Cardiac muscle cell (in vitro differentiated cells and primary cell): ENCODE measurements at regions not wholly inside any gene's neighbourhood (a gene's known extent, or its start where the extent isn't known, plus 50 kb on each side); places are given as distances from the start of the nearest gene placed in this dataset.

Source experiments
- DNase-seq, 2 donors: peaks; one replicate each; pipeline versions ENCODE4 v3.0.0 to v3.0.0-alpha.2; 2010 to 2017; ENCODE audit warnings: low read depth in 1 of 2, low spot score in 1 of 2
- H3K27ac ChIP-seq: fragments of 200-600 bp; sonication (generic); 2 replicates; pipeline ENCODE4 v1.5.1; 2016
- H3K27me3 ChIP-seq: fragments of 200-600 bp; sonication (generic); 2 replicates; pipeline ENCODE4 v1.6.0; 2016; ENCODE audit warnings: control low read depth
- H3K36me3 ChIP-seq: fragments of 200-600 bp; sonication (generic); 2 replicates; pipeline ENCODE4 v1.5.1; 2016; ENCODE audit warnings: control low read depth
- H3K4me1 ChIP-seq: fragments of 200-600 bp; sonication (generic); 2 replicates; pipeline ENCODE4 v1.8.1; 2017; ENCODE audit warnings: low read depth, mild to moderate bottlenecking, mixed run types
- H3K4me3 ChIP-seq: fragments of 200-600 bp; sonication (generic); 2 replicates; pipeline ENCODE4 v1.5.1; 2016; ENCODE audit warnings: mild to moderate bottlenecking
- H3K9me3 ChIP-seq: fragments of 200-600 bp; sonication (generic); 2 replicates; pipeline ENCODE4 v1.5.1; 2017; ENCODE audit warnings: low read depth, mild to moderate bottlenecking, control low read depth
- CTCF ChIP-seq: IDR thresholded peaks from 2 replicates; pipeline ENCODE4 v1.5.1; 2012; ENCODE audit warnings: low read depth, mild to moderate bottlenecking, low read length

- Histone ChIP-seq H3K4me1 (no peaks in the 10 kb centered on the region), H3K27ac (no peak overlapping the region), H3K36me3 (no peaks in the 10 kb centered on the region), H3K9me3 (no peaks in the 10 kb centered on the region), H3K4me3 (no peak overlapping the region), H3K27me3 (no peaks in the 10 kb centered on the region)
- TF ChIP-seq CTCF: no peak
- no peak for DNase-seq
These were observed 578.1 kb upstream of the NECTIN3 start for GRCh38 chr3:110493438-110494092.

GRCh38 chr3:110494093-110494490, 577.5 kb upstream of the NECTIN3 start:
- Histone ChIP-seq H3K4me3 (no peak overlapping the region), H3K4me1 (no peaks in the 10 kb centered on the region), H3K27ac (no peak overlapping the region), H3K36me3 (no peaks in the 10 kb centered on the region), H3K9me3 (no peaks in the 10 kb centered on the region), H3K27me3 (no peaks in the 10 kb centered on the region)
- no peak for TF ChIP-seq CTCF
- DNase-seq: no peak

- Histone ChIP-seq H3K36me3 (no peaks in the 10 kb centered on the region), H3K4me3 (no peak overlapping the region), H3K27me3 (no peaks in the 10 kb centered on the region), H3K27ac (no peak overlapping the region), H3K9me3 (no peaks in the 10 kb centered on the region), H3K4me1 (no peaks in the 10 kb centered on the region)
- no peak for DNase-seq
- TF ChIP-seq CTCF: no peak
These were observed 576.9 kb upstream of the NECTIN3 start for GRCh38 chr3:110494728-110495127.

- no peak for TF ChIP-seq CTCF
- H3K27ac ChIP-seq: no peak overlapping the region
- no peaks in the 10 kb centered on the region for H3K4me1 ChIP-seq
- H3K9me3 ChIP-seq: no peaks in the 10 kb centered on the region
- DNase-seq: no peak
- H3K27me3 ChIP-seq: no peaks in the 10 kb centered on the region
- no peaks in the 10 kb centered on the region for H3K36me3 ChIP-seq
- H3K4me3 ChIP-seq: no peak overlapping the region
These were observed 576.3 kb upstream of the NECTIN3 start for GRCh38 chr3:110495201-110495927.

GRCh38 chr3:110504401-110504800, 567.2 kb upstream of the NECTIN3 start:
- Histone ChIP-seq H3K4me1 (no peaks in the 10 kb centered on the region), H3K27me3 (no peaks in the 10 kb centered on the region), H3K9me3 (no peaks in the 10 kb centered on the region), H3K4me3 (no peak overlapping the region), H3K27ac (no peak overlapping the region), H3K36me3 (no peaks in the 10 kb centered on the region)
- DNase-seq: no peak
- TF ChIP-seq CTCF: no peak
